Suprapubic skin (tissue), 3 donors: ENCODE measurements at regions not wholly inside any gene's neighbourhood (a gene's known extent, or its start where the extent isn't known, plus 50 kb on each side); places are given as distances from the start of the nearest gene placed in this dataset.
"Not testable (repeated sequence)": the region's sequence is repeated elsewhere in the genome, so short reads cannot be mapped to it uniquely, and the experiment has no call there.

ENCODE experiments used
- CTCF ChIP-seq, 2 donors: fragments of 200-600 bp in 1 of 2; fragments of 450-650 bp in 1 of 2; sonication (generic) in 1 of 2; IDR thresholded peaks; one replicate each; pipeline ENCODE4 v1.5.1; 2016 to 2019; ENCODE audit warnings: antibody characterized with exemption in 2 of 2, mild to moderate bottlenecking in 1 of 2, moderate library complexity in 1 of 2
- EP300 ChIP-seq: sonication (generic); formaldehyde crosslinking; IDR thresholded peaks from one replicate; pipeline ENCODE4 v1.6.1; 2017; ENCODE audit warnings: antibody characterized with exemption
- POLR2A ChIP-seq, 2 donors: fragments of 450-650 bp; IDR thresholded peaks; one replicate each; pipeline ENCODE4 v1.6.1; 2017; ENCODE audit warnings: antibody characterized with exemption in 2 of 2, mild to moderate bottlenecking in 2 of 2, moderate library complexity in 2 of 2

- TF ChIP-seq POLR2A (IDR thresholded peaks at IDR 0.05); CTCF (IDR thresholded peaks at IDR 0.05); EP300: not testable (repeated sequence)
Measured at GRCh38 chr11:91063399-91063798, 840.5 kb upstream of the CHORDC1 start.
